ENCODE measurements at regions not wholly inside any gene's neighbourhood (a gene's known extent, or its start where the extent isn't known, plus 50 kb on each side); places are given as distances from the start of the nearest gene placed in this dataset.

GRCh38 chr11:31877083-31877482, 66.0 kb upstream of the PAX6 start:
- DNase-seq (ENCODE audit: low read depth), result no peak
- H3K4me3 ChIP-seq (ENCODE audit: low read depth, low read length), result no peak overlapping the region
- TF ChIP-seq, protein P1, sequence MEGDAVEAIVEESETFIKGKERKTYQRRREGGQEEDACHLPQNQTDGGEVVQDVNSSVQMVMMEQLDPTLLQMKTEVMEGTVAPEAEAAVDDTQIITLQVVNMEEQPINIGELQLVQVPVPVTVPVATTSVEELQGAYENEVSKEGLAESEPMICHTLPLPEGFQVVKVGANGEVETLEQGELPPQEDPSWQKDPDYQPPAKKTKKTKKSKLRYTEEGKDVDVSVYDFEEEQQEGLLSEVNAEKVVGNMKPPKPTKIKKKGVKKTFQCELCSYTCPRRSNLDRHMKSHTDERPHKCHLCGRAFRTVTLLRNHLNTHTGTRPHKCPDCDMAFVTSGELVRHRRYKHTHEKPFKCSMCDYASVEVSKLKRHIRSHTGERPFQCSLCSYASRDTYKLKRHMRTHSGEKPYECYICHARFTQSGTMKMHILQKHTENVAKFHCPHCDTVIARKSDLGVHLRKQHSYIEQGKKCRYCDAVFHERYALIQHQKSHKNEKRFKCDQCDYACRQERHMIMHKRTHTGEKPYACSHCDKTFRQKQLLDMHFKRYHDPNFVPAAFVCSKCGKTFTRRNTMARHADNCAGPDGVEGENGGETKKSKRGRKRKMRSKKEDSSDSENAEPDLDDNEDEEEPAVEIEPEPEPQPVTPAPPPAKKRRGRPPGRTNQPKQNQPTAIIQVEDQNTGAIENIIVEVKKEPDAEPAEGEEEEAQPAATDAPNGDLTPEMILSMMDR (IDR thresholded peaks at IDR 0.05; ENCODE audit: low read depth, low read length), result no peak
- no peak for TF ChIP-seq POLR2A (IDR thresholded peaks at IDR 0.05; ENCODE audit: extremely low read depth, insufficient read length)
- TF ChIP-seq MYC (IDR thresholded peaks at IDR 0.05; ENCODE audit: low read depth, low read length), result no peak
- TF ChIP-seq MAX (IDR thresholded peaks at IDR 0.05; ENCODE audit: low read depth, low read length), result no peak

- no peak overlapping the region for H3K4me3 ChIP-seq (ENCODE audit: low read depth, low read length)
- TF ChIP-seq, protein P1 (IDR thresholded peaks at IDR 0.05; ENCODE audit: low read depth, low read length), result no peak
- TF ChIP-seq MYC (IDR thresholded peaks at IDR 0.05; ENCODE audit: low read depth, low read length) (no peak), POLR2A (IDR thresholded peaks at IDR 0.05; ENCODE audit: extremely low read depth, insufficient read length) (no peak), MAX (IDR thresholded peaks at IDR 0.05; ENCODE audit: low read depth, low read length) (no peak)
- DNase-seq (ENCODE audit: low read depth), result no peak
These were observed 64.9 kb upstream of the PAX6 start for GRCh38 chr11:31875866-31876560.

GRCh38 chr11:31874631-31875191, 63.6 kb upstream of the PAX6 start:
- TF ChIP-seq, protein P1 (IDR thresholded peaks at IDR 0.05; ENCODE audit: low read depth, low read length), result no peak
- TF ChIP-seq MAX (IDR thresholded peaks at IDR 0.05; ENCODE audit: low read depth, low read length), result no peak
- TF ChIP-seq POLR2A (IDR thresholded peaks at IDR 0.05; ENCODE audit: extremely low read depth, insufficient read length), result no peak
- TF ChIP-seq MYC (IDR thresholded peaks at IDR 0.05; ENCODE audit: low read depth, low read length), result no peak
- H3K4me3 ChIP-seq (ENCODE audit: low read depth, low read length), result no peak overlapping the region
- DNase-seq (ENCODE audit: low read depth), result no peak

DNA sequence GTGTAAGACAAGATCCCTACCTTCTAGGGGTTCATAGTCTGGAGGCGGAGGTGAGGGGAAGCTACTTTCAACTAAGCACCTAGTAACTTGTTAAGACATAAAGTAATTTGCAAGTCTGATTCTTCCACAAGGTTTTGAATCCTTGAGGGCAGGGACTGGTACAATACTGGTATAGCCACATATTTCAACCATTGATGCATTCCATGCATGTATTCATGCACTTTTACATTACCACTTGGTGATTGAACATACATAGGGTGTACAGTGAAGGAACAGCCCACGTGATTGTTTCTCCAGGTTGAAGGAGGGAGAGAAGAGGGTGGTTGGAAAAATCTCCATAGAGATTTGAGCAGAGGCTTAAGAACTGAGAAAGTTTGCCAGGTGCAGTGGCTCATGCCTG, 62.0 kb upstream of the PAX6 start:
- TF ChIP-seq, protein P1 (IDR thresholded peaks at IDR 0.05; ENCODE audit: low read depth, low read length), result no peak
- no peak for TF ChIP-seq MAX (IDR thresholded peaks at IDR 0.05; ENCODE audit: low read depth, low read length)
- no peak for TF ChIP-seq POLR2A (IDR thresholded peaks at IDR 0.05; ENCODE audit: extremely low read depth, insufficient read length)
- no peak for TF ChIP-seq MYC (IDR thresholded peaks at IDR 0.05; ENCODE audit: low read depth, low read length)
- DNase-seq (ENCODE audit: low read depth), result no peak
- no peak overlapping the region for H3K4me3 ChIP-seq (ENCODE audit: low read depth, low read length)

DNA sequence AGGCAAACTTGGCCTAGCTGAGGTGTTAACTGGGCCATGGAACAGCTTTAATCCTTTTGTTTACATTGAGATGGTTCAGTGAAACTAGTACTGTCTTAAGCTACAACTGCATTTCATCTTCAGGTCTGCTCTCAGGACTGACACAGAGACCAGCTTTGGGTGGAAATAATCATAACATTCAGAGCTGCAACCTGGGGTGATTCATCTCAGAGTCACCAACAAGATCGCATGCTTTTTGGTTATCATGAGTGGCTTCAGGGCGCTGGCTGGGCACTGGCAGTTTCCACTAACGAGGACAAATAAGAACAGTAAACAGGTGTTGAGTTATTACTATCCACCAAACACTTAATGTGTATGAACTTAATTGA, 60.9 kb upstream of the PAX6 start:
- no peak for DNase-seq (ENCODE audit: low read depth)
- H3K4me3 ChIP-seq (ENCODE audit: low read depth, low read length), result no peak overlapping the region
- TF ChIP-seq, protein P1 (IDR thresholded peaks at IDR 0.05; ENCODE audit: low read depth, low read length), result no peak
- TF ChIP-seq POLR2A (IDR thresholded peaks at IDR 0.05; ENCODE audit: extremely low read depth, insufficient read length) (no peak), MAX (IDR thresholded peaks at IDR 0.05; ENCODE audit: low read depth, low read length) (no peak), MYC (IDR thresholded peaks at IDR 0.05; ENCODE audit: low read depth, low read length) (no peak)

All from NB4 (cell line).